Vagina (tissue), 2 donors: ENCODE measurements at regions not wholly inside any gene's neighbourhood (a gene's known extent, or its start where the extent isn't known, plus 50 kb on each side); places are given as distances from the start of the nearest gene placed in this dataset.

Experiments
- DNase-seq, 2 donors: peaks; one replicate each; pipeline ENCODE4 v3.0.0-alpha.2; 2017; ENCODE audit errors: extremely low spot score in 2 of 2
- H3K27ac ChIP-seq: fragments of 200-600 bp; sonication (generic); one replicate; pipeline ENCODE4 v1.5.1; 2019
- H3K27me3 ChIP-seq: fragments of 200-600 bp; sonication (generic); one replicate; pipeline ENCODE4 v1.5.1; 2019
- H3K36me3 ChIP-seq, 2 donors: fragments of 200-600 bp; sonication (generic); one replicate each; pipeline ENCODE4 v1.5.1; 2017 to 2019
- H3K4me1 ChIP-seq: fragments of 200-600 bp; sonication (generic); one replicate; pipeline ENCODE4 v1.5.1; 2019
- H3K4me3 ChIP-seq, 2 donors: fragments of 200-600 bp; sonication (generic); 1 replicate in 1 of 2; 2 replicates in 1 of 2; pipeline ENCODE4 v1.5.1; 2016 to 2019
- H3K9me3 ChIP-seq: fragments of 200-600 bp; sonication (generic); one replicate; pipeline ENCODE4 v1.5.1; 2019
- POLR2A ChIP-seq, 2 donors: fragments of 450-650 bp; IDR thresholded peaks; one replicate each; pipeline ENCODE4 v1.6.1; 2017; ENCODE audit warnings: antibody characterized with exemption in 2 of 2, mild to moderate bottlenecking in 2 of 2, moderate library complexity in 2 of 2
- POLR2AphosphoS5 ChIP-seq, 2 donors: sonication (generic); formaldehyde crosslinking; IDR thresholded peaks; one replicate each; pipeline ENCODE4 v1.9.0; 2017; ENCODE audit warnings: antibody characterized with exemption in 2 of 2, mild to moderate bottlenecking in 2 of 2, low read depth in 1 of 2; ENCODE audit not compliant: insufficient read depth in 1 of 2
- intact Hi-C: fragments of 100-400 bp; cut with DNase I; formaldehyde crosslinking; loops from one replicate; pipeline ENCODE4 v1.15.1; 2023
- TF ChIP-seq, protein P1 (sequence below), 3 experiments: fragments of 450-650 bp in 2 of 3; fragments of 200-600 bp in 1 of 3; sonication (generic) in 1 of 3; IDR thresholded peaks; one replicate each; pipeline ENCODE4 v1.5.1; 2017 to 2019; ENCODE audit warnings: antibody characterized with exemption in 3 of 3, mild to moderate bottlenecking in 2 of 3, moderate library complexity in 2 of 3

DNA sequence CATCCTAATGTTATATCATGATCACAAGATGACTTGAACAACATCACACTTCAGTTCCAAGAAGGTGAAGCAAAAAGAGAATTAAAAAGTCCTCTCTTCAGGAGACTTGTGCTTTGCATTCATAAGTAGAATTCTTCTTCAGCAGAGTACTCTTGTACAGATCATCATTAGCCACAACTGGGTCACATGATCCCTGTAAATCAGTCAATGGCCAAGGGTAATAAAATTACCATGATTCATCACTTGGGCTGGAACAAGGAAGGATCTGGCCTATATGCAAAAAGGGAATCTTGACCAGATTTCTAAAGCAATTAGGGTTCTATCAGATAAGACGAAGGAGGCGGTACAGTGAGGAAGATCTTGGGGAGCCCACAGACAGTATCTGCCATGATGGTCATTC lies 458.0 kb upstream of the DEPDC1 start:
- Histone ChIP-seq H3K4me3 (no peak overlapping the region), H3K27ac (peak overlapping the region; percentile 9), H3K4me1 (peaks cover 30% of the 10 kb centered on the region), H3K36me3 (no peaks in the 10 kb centered on the region), H3K27me3 (no peaks in the 10 kb centered on the region), H3K9me3 (no peaks in the 10 kb centered on the region)
- DNase-seq = no peak
- TF ChIP-seq POLR2A (IDR thresholded peaks at IDR 0.05) (no peak), POLR2AphosphoS5 (IDR thresholded peaks at IDR 0.05; ENCODE audit: insufficient read depth in 1 of 2, low read depth in 1 of 2) (peak in 1 of 2 donors; percentile 75)
- TF ChIP-seq, protein P1, sequence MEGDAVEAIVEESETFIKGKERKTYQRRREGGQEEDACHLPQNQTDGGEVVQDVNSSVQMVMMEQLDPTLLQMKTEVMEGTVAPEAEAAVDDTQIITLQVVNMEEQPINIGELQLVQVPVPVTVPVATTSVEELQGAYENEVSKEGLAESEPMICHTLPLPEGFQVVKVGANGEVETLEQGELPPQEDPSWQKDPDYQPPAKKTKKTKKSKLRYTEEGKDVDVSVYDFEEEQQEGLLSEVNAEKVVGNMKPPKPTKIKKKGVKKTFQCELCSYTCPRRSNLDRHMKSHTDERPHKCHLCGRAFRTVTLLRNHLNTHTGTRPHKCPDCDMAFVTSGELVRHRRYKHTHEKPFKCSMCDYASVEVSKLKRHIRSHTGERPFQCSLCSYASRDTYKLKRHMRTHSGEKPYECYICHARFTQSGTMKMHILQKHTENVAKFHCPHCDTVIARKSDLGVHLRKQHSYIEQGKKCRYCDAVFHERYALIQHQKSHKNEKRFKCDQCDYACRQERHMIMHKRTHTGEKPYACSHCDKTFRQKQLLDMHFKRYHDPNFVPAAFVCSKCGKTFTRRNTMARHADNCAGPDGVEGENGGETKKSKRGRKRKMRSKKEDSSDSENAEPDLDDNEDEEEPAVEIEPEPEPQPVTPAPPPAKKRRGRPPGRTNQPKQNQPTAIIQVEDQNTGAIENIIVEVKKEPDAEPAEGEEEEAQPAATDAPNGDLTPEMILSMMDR (IDR thresholded peaks at IDR 0.05) = no peak
- intact Hi-C loops = no loop called here

DNA sequence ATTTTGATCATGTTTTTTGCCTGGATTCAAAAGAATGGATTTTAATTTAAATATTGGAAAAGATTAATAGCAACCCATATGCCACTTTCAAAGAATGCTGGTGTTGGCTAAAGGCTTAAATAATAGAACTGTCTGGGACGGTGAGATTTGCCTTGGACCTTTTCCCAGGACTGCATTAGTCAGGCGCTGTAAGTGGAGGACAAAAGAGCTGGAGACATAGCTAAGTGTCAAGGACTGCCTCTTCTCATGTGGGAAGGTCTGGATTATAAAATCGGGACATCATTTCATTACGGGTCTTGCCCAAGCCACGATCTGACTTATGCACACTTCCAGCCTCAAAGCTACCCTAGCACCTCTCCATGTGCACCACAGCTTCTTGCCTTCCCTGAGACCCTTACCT lies 458.5 kb upstream of the DEPDC1 start:
- Histone ChIP-seq H3K4me1 (peaks cover 30% of the 10 kb centered on the region), H3K9me3 (no peaks in the 10 kb centered on the region), H3K36me3 (no peaks in the 10 kb centered on the region), H3K27me3 (no peaks in the 10 kb centered on the region), H3K27ac (peak overlapping the region; percentile 9), H3K4me3 (no peak overlapping the region)
- TF ChIP-seq, protein P1 (IDR thresholded peaks at IDR 0.05) = no peak
- TF ChIP-seq POLR2A (IDR thresholded peaks at IDR 0.05) = no peak
- TF ChIP-seq POLR2AphosphoS5 (IDR thresholded peaks at IDR 0.05; ENCODE audit: insufficient read depth in 1 of 2, low read depth in 1 of 2) = no peak
- DNase-seq = no peak
- intact Hi-C loops = no loop called here

DNA sequence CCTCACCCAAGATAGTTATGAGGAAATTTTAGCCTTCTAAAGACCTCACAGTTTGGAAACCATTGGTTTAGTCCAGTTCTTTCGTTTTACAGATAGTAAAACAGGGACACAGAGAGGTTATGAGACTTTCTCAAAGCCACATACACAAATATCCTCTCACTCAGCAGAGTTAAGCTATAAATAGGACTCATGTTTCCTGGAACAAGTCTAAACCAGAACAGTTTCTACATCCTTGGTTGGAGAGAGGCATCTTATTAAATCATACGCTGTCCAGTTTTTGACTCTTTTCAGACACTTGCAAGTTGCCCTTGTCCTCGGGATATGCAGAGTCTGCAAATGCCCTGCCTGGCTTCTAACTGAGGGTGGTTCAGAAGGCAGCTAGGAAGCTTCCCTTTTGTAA lies 462.1 kb upstream of the DEPDC1 start:
- TF ChIP-seq POLR2AphosphoS5 (IDR thresholded peaks at IDR 0.05; ENCODE audit: insufficient read depth in 1 of 2, low read depth in 1 of 2) (no peak), POLR2A (IDR thresholded peaks at IDR 0.05) (no peak)
- TF ChIP-seq, protein P1 (IDR thresholded peaks at IDR 0.05) = no peak
- no peaks in the 10 kb centered on the region for H3K9me3 ChIP-seq
- peaks cover 22% of the 10 kb centered on the region for H3K4me1 ChIP-seq
- no peaks in the 10 kb centered on the region for H3K27me3 ChIP-seq
- intact Hi-C loops = no loop called here
- no peak for DNase-seq
- no peaks in the 10 kb centered on the region for H3K36me3 ChIP-seq
- no peak overlapping the region for H3K4me3 ChIP-seq
- H3K27ac ChIP-seq = no peak overlapping the region

DNA sequence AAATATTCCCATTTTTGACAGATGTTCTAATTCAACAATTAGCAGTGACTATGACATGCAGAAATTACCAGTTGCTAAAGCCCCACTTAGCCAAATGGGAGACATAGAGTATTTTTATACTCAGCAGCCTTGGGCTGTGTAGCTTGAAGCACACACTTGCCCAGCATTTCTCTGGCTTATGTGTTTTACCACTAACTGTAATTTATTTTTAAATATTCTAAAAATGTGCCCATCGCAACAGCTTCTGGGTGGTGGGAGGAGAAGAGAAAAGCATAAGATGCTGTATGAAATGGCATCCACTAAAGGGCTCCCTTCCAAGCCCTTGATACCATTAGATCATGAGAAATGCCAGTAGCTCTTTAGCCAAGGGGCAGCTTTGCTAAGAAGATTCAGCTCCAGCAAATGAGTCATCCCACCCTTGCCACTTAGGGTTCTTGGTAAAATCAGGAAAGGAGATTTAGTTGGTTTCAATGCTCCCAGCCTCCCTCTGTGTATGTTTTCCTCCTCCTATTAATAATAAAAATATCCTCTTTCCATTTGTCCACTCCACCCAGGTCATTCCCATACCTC lies 462.7 kb upstream of the DEPDC1 start:
- intact Hi-C loops = no loop called here
- no peak overlapping the region for H3K27ac ChIP-seq
- H3K27me3 ChIP-seq = no peaks in the 10 kb centered on the region
- H3K4me3 ChIP-seq = no peak overlapping the region
- peaks cover 16% of the 10 kb centered on the region for H3K4me1 ChIP-seq
- no peak for TF ChIP-seq POLR2A (IDR thresholded peaks at IDR 0.05)
- TF ChIP-seq, protein P1 (IDR thresholded peaks at IDR 0.05) = no peak
- no peak for TF ChIP-seq POLR2AphosphoS5 (IDR thresholded peaks at IDR 0.05; ENCODE audit: insufficient read depth in 1 of 2, low read depth in 1 of 2)
- no peaks in the 10 kb centered on the region for H3K36me3 ChIP-seq
- no peaks in the 10 kb centered on the region for H3K9me3 ChIP-seq
- no peak for DNase-seq

DNA sequence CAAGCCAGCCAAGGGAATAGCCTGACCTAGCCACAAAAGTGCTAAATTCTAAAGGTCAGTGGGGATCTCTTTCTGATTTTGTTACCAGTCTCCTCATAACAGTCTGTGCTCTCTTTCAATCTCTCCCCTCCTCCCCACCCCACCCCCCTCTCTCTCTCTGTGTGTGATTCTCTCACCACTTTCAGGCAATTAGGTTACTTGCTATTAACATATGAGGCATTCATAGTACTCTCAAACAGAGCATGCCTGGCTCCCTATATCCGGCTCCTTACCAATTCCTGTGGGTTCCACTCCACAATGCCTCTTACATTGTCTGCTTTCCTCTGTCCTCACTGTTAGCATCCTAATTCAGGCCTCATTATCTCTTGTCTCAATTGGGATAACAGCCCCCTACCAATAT lies 464.3 kb upstream of the DEPDC1 start:
- Histone ChIP-seq H3K9me3 (no peaks in the 10 kb centered on the region), H3K36me3 (no peaks in the 10 kb centered on the region), H3K27me3 (no peaks in the 10 kb centered on the region), H3K27ac (no peak overlapping the region), H3K4me1 (peaks cover 13% of the 10 kb centered on the region), H3K4me3 (no peak overlapping the region)
- no peak for DNase-seq
- intact Hi-C loops = no loop called here
- TF ChIP-seq, protein P1 (IDR thresholded peaks at IDR 0.05) = no peak
- TF ChIP-seq POLR2AphosphoS5 (IDR thresholded peaks at IDR 0.05; ENCODE audit: insufficient read depth in 1 of 2, low read depth in 1 of 2) = no peak
- TF ChIP-seq POLR2A (IDR thresholded peaks at IDR 0.05) = no peak
